Liver (tissue), 3 donors: ENCODE measurements at regions not wholly inside any gene's neighbourhood (a gene's known extent, or its start where the extent isn't known, plus 50 kb on each side); places are given as distances from the start of the nearest gene placed in this dataset.

Source experiments
- FOXA1 ChIP-seq: IDR thresholded peaks from 2 replicates; pipeline ENCODE4 v1.6.1; 2016; ENCODE audit warnings: antibody characterized with exemption
- GABPA ChIP-seq, 2 donors: IDR thresholded peaks in 1 of 2; conservative IDR thresholded peaks in 1 of 2; 2 replicates each; pipeline ENCODE4 v1.6.1; 2016; ENCODE audit warnings: antibody characterized with exemption in 2 of 2, mild to moderate bottlenecking in 1 of 2, moderate library complexity in 1 of 2
- JUND ChIP-seq, 2 donors: IDR thresholded peaks; 2 replicates each; pipeline ENCODE4 v1.6.1; 2016; ENCODE audit warnings: antibody characterized with exemption in 2 of 2
- TAF1 ChIP-seq: conservative IDR thresholded peaks from 2 replicates; pipeline ENCODE4 v1.6.1; 2016; ENCODE audit warnings: antibody characterized with exemption, mild to moderate bottlenecking
- YY1 ChIP-seq: IDR thresholded peaks from 2 replicates; pipeline ENCODE4 v1.6.1; 2016; ENCODE audit warnings: antibody characterized with exemption, mild to moderate bottlenecking
- TF ChIP-seq, protein P1 (sequence below): fragments of 150-350 bp; IDR thresholded peaks from 2 replicates; pipeline ENCODE4 v1.5.1; 2017; ENCODE audit warnings: improper control_type of control experiment, low read depth, low read length; ENCODE audit not compliant: missing input control
- TF ChIP-seq, protein P2 (sequence below): IDR thresholded peaks from 2 replicates; pipeline ENCODE4 v1.6.1; 2016; ENCODE audit warnings: antibody characterized with exemption, mild to moderate bottlenecking
- TF ChIP-seq, protein P3 (sequence below): IDR thresholded peaks from 2 replicates; pipeline ENCODE4 v1.6.1; 2016; ENCODE audit warnings: antibody characterized with exemption
- TF ChIP-seq, protein P4 (sequence below): IDR thresholded peaks from 2 replicates; pipeline ENCODE4 v1.6.1; 2016; ENCODE audit warnings: antibody characterized with exemption
- donor health status: healthy.
- donor health status: healthy.

DNA sequence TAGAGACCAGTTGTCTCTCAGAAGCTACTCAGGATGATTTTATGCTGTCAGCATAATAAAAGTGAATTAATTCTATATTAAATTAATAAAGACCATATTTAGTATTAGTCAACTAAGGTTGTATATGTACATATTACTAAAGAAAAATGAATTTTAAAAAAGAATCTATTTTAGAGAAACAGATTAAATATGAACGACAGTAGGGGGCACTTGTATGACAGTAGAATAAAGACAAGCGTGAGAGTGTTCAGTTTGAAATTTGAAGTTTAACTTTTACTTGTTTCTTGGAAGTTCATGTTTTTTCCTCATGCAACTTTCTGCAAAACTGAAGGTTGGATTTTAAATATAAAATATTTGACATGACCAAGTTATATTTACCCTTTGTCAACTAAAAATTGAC is 67.9 kb upstream of the MACF1 start:
- TF ChIP-seq, protein P1, sequence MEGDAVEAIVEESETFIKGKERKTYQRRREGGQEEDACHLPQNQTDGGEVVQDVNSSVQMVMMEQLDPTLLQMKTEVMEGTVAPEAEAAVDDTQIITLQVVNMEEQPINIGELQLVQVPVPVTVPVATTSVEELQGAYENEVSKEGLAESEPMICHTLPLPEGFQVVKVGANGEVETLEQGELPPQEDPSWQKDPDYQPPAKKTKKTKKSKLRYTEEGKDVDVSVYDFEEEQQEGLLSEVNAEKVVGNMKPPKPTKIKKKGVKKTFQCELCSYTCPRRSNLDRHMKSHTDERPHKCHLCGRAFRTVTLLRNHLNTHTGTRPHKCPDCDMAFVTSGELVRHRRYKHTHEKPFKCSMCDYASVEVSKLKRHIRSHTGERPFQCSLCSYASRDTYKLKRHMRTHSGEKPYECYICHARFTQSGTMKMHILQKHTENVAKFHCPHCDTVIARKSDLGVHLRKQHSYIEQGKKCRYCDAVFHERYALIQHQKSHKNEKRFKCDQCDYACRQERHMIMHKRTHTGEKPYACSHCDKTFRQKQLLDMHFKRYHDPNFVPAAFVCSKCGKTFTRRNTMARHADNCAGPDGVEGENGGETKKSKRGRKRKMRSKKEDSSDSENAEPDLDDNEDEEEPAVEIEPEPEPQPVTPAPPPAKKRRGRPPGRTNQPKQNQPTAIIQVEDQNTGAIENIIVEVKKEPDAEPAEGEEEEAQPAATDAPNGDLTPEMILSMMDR: no peak
- TF ChIP-seq FOXA1 (no peak), JUND (IDR thresholded peaks at IDR 0.05) (no peak), TAF1 (no peak), GABPA (IDR thresholded peaks at IDR 0.05 in 1 of 2, conservative IDR thresholded peaks at IDR 0.05 in 1 of 2) (no peak), YY1 (no peak)
- TF ChIP-seq, protein P2, sequence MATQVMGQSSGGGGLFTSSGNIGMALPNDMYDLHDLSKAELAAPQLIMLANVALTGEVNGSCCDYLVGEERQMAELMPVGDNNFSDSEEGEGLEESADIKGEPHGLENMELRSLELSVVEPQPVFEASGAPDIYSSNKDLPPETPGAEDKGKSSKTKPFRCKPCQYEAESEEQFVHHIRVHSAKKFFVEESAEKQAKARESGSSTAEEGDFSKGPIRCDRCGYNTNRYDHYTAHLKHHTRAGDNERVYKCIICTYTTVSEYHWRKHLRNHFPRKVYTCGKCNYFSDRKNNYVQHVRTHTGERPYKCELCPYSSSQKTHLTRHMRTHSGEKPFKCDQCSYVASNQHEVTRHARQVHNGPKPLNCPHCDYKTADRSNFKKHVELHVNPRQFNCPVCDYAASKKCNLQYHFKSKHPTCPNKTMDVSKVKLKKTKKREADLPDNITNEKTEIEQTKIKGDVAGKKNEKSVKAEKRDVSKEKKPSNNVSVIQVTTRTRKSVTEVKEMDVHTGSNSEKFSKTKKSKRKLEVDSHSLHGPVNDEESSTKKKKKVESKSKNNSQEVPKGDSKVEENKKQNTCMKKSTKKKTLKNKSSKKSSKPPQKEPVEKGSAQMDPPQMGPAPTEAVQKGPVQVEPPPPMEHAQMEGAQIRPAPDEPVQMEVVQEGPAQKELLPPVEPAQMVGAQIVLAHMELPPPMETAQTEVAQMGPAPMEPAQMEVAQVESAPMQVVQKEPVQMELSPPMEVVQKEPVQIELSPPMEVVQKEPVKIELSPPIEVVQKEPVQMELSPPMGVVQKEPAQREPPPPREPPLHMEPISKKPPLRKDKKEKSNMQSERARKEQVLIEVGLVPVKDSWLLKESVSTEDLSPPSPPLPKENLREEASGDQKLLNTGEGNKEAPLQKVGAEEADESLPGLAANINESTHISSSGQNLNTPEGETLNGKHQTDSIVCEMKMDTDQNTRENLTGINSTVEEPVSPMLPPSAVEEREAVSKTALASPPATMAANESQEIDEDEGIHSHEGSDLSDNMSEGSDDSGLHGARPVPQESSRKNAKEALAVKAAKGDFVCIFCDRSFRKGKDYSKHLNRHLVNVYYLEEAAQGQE: no peak
- TF ChIP-seq, protein P3, sequence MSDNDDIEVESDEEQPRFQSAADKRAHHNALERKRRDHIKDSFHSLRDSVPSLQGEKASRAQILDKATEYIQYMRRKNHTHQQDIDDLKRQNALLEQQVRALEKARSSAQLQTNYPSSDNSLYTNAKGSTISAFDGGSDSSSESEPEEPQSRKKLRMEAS: no peak
- TF ChIP-seq, protein P4, sequence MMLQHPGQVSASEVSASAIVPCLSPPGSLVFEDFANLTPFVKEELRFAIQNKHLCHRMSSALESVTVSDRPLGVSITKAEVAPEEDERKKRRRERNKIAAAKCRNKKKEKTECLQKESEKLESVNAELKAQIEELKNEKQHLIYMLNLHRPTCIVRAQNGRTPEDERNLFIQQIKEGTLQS: no peak
